ENCODE measurements at regions not wholly inside any gene's neighbourhood (a gene's known extent, or its start where the extent isn't known, plus 50 kb on each side); places are given as distances from the start of the nearest gene placed in this dataset.

DNA sequence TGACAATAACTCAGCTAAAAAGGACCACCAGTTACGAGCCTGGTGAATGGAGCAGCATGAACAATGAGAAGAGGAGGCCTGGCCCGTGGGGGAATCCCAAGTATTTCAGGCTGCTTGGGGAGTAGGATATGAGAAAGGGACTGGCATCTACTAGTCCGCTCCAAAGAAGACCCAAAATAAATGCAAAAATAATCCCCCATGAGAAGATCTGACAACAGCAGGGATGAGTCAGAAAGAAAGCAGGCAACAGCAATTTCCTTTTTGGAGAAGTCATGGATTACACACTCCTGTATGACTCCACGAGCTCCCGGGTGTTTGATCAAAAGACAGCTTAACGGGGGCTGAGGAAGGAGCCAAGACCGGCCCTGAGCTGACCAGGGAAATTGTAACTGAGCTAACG is 111.4 kb downstream of the SOX11 start:
- no peak for TF ChIP-seq EZH2 (IDR thresholded peaks at IDR 0.05; ENCODE audit: borderline replicate concordance, insufficient read depth, low read length, poor library complexity, severe bottlenecking)
- TF ChIP-seq, protein P1, sequence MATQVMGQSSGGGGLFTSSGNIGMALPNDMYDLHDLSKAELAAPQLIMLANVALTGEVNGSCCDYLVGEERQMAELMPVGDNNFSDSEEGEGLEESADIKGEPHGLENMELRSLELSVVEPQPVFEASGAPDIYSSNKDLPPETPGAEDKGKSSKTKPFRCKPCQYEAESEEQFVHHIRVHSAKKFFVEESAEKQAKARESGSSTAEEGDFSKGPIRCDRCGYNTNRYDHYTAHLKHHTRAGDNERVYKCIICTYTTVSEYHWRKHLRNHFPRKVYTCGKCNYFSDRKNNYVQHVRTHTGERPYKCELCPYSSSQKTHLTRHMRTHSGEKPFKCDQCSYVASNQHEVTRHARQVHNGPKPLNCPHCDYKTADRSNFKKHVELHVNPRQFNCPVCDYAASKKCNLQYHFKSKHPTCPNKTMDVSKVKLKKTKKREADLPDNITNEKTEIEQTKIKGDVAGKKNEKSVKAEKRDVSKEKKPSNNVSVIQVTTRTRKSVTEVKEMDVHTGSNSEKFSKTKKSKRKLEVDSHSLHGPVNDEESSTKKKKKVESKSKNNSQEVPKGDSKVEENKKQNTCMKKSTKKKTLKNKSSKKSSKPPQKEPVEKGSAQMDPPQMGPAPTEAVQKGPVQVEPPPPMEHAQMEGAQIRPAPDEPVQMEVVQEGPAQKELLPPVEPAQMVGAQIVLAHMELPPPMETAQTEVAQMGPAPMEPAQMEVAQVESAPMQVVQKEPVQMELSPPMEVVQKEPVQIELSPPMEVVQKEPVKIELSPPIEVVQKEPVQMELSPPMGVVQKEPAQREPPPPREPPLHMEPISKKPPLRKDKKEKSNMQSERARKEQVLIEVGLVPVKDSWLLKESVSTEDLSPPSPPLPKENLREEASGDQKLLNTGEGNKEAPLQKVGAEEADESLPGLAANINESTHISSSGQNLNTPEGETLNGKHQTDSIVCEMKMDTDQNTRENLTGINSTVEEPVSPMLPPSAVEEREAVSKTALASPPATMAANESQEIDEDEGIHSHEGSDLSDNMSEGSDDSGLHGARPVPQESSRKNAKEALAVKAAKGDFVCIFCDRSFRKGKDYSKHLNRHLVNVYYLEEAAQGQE (IDR thresholded peaks at IDR 0.05; ENCODE audit: borderline replicate concordance) = no peak
- TF ChIP-seq, protein P2, sequence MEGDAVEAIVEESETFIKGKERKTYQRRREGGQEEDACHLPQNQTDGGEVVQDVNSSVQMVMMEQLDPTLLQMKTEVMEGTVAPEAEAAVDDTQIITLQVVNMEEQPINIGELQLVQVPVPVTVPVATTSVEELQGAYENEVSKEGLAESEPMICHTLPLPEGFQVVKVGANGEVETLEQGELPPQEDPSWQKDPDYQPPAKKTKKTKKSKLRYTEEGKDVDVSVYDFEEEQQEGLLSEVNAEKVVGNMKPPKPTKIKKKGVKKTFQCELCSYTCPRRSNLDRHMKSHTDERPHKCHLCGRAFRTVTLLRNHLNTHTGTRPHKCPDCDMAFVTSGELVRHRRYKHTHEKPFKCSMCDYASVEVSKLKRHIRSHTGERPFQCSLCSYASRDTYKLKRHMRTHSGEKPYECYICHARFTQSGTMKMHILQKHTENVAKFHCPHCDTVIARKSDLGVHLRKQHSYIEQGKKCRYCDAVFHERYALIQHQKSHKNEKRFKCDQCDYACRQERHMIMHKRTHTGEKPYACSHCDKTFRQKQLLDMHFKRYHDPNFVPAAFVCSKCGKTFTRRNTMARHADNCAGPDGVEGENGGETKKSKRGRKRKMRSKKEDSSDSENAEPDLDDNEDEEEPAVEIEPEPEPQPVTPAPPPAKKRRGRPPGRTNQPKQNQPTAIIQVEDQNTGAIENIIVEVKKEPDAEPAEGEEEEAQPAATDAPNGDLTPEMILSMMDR (IDR thresholded peaks at IDR 0.05; ENCODE audit: poor library complexity, severe bottlenecking) = no peak
- no peak for TF ChIP-seq EP300 (conservative IDR thresholded peaks at IDR 0.05; ENCODE audit: poor library complexity, severe bottlenecking)
- no peak for TF ChIP-seq TAF1 (IDR thresholded peaks at IDR 0.05; ENCODE audit: low read depth)
- TF ChIP-seq RAD21 (conservative IDR thresholded peaks at IDR 0.05) = no peak
- TF ChIP-seq POLR2AphosphoS5 (IDR thresholded peaks at IDR 0.05) = no peak
- no peak for TF ChIP-seq MXI1 (conservative IDR thresholded peaks at IDR 0.05; ENCODE audit: poor library complexity, severe bottlenecking)
- TF ChIP-seq SMC3 (conservative IDR thresholded peaks at IDR 0.05; ENCODE audit: poor library complexity) = no peak

Measured in neural cell (in vitro differentiated cells).